Left lobe of liver (tissue), 2 donors: ENCODE measurements at regions not wholly inside any gene's neighbourhood (a gene's known extent, or its start where the extent isn't known, plus 50 kb on each side); places are given as distances from the start of the nearest gene placed in this dataset.

Source experiments
- ATAC-seq: fragments of 200-7000 bp; cut with Tn5 transposase; one replicate; pipeline ENCODE4 v1.9.1; 2020; ENCODE audit warnings: mild to moderate bottlenecking, moderate library complexity
- DNase-seq: peaks from one replicate; pipeline ENCODE4 v3.0.0-alpha.2; 2020; ENCODE audit warnings: low spot score
- donor health status: DM: no; HTN: no; CAD: no; lungs with moderate emphysema.
- donor health status: DM: no; HTN: yes; CAD: no.

DNA sequence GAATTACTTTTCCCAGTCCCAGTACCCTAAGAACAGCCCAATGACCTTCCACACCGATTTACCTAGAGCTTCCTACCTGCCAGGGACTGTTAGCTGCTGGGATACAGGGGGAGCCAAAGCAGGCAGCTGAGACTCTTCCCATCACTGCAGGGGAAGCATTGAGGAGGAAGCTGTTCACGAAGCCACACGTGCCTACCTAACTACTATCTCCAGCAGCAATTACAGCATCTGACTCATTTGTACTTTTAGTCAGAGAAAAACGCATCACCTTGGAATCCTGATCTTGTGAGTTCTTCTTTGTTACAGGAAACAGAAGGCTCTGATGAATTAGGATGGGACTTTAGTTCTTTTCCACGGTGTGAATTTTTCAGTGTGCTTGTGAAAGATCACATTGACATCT lies 113.7 kb upstream of the DHX40 start:
- ATAC-seq: no peak
- DNase-seq: no peak

- DNase-seq: no peak
- ATAC-seq: no peak
These were observed 110.7 kb upstream of the DHX40 start for GRCh38 chr17:59454633-59455105.

DNA sequence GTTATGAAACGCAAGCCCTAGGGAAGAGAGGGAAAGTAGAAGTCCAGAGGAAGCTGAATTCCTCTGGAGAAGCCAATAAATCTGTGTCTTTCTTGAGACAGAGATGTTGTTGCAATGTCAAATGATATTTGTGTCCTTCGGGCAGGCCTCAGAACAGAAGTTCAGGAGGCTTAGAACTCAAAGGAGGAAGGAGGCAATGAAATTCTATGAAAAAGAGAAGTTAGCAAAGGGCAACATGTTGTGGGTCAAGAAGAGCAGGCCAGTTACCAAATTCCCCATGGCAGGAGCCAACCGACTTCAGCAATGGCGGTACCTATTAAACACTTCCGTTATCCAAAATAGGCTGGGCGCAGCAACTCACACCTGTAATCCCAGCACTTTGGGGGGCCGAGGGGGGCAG lies 109.0 kb upstream of the DHX40 start:
- DNase-seq (peak; percentile 34), ATAC-seq (no peak)

DNA sequence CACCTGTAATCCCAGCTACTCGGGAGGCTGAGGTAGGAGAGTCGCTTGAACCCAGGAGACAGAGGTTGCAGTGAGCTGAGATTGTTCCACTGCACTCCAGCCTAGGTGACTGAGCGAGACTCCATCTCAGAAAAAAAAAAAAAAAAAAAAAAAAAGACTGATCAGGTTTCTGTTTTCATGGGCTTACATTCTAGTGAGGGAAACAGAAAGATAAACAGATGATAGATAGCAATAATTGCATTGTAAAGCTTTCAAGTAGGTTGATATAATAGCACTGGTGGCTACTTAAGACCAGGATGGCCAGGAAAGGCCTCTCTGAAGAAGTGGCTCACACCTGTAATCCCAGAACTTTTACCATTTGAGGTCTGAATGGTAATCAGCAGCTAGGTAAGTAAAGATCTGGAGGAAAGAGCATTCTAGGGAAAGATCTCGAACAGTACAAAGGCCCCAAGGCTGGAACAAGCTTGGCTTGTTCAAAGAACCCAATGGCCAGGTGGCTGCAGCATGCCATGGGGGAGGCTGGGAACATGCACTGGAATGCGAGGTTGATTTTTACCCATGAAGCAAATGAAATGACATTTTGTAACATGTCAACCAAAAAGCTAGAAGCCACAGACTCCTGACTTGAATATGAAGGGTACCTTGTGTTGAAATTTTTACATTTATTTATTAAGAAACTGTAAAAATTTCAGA lies 108.3 kb upstream of the DHX40 start:
- ATAC-seq: no peak
- DNase-seq: no peak

- no peak for ATAC-seq
- DNase-seq: no peak
These were observed 103.0 kb upstream of the DHX40 start for GRCh38 chr17:59462385-59462784.

DNA sequence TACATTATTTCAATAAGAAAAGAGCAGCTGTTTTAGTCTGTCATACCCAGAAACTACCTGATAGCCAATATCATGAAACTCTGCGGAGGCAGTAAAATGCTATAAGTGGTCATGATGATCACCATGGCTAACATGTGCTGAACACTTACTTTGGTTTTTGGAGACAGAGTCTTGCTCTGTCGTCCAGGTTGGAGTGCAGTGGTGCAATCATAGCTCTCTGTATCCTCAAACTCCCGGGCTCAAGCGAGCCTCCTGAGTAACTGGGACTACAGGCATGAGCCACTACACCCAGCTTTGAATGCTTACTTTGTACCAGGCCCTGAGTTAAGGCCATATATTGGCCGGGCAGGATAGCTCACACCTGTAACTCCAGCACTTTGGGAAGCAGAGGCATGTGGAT lies 101.2 kb upstream of the DHX40 start:
- ATAC-seq (peak; percentile 7), DNase-seq (peak; percentile 48)

GRCh38 chr17:59465949-59466307 lies 99.5 kb upstream of the DHX40 start:
- no peak for DNase-seq
- no peak for ATAC-seq

- DNase-seq: peak; percentile 41
- ATAC-seq: no peak
These were observed 98.2 kb upstream of the DHX40 start for GRCh38 chr17:59466946-59467801.

DNA sequence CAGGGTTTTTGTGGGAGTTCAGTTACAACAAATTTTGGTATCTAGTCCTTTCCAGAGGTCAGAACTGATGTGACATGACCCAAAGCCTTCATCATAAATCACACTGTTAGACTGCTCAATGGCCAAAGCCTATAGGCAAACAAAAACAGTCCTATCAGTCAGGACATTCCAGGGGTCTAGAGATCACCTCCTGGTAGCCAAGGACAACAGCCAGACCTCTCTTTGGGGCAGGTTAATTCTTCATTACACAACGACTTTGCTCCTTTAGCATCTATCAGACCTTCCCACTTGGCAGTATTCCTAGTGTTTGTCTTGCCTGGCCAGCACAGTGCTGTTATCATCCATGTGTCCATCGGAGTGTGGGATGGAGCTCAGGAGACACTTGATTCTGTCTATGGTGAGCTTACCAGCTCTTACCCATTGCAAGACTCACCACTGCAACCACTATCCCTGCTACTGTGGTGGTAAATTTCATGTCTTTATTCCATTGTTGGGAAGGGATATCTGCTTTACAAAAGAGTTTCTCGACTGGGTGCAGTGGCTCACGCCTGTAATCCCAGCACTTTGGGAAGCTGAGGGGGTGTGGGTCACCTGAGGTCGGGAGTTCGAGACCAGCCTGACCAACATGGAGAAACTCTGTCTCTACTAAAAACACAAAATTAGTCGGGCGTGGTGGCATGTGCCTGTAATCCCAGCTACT lies 95.5 kb upstream of the DHX40 start:
- peak; percentile 80 for DNase-seq
- peak; percentile 56 for ATAC-seq

DNA sequence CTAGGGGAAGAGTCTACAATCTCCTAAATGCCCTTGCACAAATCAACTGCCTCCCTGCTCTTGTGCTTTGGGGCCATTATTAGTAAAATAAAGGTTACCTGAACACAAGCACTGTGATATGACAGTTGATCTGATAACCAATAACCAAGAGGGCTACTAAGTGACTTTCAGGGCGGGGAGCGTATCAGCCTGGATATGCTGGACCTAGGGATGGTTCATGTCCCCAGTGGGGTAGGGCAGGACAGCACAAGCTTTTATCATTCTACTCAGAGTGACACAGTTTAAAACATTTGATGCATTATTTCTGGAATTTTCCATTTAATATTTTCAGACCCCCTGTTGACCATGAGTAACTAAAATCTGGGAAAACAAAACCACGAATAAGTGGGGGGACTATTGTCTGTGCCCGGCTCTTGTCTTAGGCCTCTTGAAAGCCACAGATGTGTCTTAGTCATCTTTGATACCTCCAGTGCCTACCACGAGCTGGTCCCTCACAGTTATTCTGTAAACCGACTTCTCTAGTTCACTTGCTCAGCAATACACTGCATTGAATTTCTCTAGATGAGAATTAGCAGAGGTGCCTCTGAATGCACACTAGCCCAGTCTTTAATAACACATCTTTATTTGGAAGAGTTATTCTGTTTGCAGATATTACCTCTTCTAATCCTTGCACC lies 94.6 kb upstream of the DHX40 start:
- DNase-seq: peak; percentile 15
- ATAC-seq: no peak

DNA sequence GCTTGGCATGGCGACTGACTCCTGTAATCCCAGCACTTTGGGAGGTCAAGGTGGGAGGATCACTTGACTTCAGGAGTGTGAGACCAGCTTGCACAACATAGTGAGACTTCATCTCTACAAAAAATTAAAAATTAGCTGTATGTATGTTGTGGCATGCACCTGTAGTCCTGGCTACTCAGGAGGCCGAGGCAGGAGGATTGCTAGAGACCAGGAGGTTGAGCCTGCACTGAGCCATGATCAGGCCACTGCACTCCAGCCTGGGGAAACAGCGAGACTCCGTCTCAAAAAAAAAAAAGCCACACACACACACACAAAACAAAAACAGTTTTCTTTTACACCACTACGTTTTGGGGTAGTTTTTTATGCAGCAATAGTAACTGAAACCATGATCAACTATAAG lies 89.0 kb upstream of the DHX40 start:
- ATAC-seq (no peak), DNase-seq (no peak)

- DNase-seq: peak; percentile 18
These were observed 86.3 kb upstream of the DHX40 start for GRCh38 chr17:59479141-59479540.

DNA sequence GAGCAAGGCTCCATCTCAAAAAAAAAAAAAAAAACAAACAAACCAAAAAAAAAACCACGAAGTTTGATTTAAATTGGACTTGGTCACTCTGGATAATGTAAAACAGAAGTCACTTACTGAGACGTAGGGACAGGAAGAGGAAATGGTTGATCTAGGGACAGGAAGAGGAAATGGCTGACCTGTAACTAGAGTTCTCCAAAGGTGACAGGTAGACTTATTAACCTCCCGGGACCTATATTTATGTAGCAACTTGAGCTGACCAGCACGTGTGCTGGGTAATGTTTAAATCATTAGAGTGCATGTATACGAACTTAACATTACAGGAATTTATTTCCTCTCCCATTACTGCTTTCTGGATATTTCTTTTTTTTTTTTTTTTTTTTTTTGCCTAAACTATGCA lies 81.5 kb upstream of the DHX40 start:
- DNase-seq: no peak

More at GRCh38 chr17:59479141-59479540, 86.3 kb upstream of the DHX40 start:
- ATAC-seq: peak; percentile 34

DNA sequence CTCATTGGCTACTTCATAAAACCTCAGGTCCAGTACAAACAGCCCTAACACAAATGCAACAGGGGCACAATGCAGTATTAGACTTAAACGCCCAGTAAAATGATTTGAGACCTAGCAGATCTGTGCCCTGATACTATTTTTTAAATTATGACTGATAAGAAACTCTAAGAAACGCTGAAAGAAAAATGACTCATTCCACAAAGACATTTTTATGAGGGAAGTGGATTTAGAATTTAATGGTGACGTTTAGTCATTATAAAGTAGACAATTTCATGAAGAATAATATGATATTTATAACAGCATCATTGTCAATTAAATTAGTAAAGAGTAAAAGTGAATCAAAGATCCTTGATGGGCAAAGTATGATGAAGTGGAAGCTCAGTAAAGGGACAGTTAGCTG lies 80.4 kb upstream of the DHX40 start:
- DNase-seq: no peak
- no peak for ATAC-seq

More for the DNA sequence above, 81.5 kb upstream of the DHX40 start:
- ATAC-seq: no peak

GRCh38 chr17:59485946-59486345 lies 79.5 kb upstream of the DHX40 start:
- no peak for ATAC-seq
- no peak for DNase-seq

DNA sequence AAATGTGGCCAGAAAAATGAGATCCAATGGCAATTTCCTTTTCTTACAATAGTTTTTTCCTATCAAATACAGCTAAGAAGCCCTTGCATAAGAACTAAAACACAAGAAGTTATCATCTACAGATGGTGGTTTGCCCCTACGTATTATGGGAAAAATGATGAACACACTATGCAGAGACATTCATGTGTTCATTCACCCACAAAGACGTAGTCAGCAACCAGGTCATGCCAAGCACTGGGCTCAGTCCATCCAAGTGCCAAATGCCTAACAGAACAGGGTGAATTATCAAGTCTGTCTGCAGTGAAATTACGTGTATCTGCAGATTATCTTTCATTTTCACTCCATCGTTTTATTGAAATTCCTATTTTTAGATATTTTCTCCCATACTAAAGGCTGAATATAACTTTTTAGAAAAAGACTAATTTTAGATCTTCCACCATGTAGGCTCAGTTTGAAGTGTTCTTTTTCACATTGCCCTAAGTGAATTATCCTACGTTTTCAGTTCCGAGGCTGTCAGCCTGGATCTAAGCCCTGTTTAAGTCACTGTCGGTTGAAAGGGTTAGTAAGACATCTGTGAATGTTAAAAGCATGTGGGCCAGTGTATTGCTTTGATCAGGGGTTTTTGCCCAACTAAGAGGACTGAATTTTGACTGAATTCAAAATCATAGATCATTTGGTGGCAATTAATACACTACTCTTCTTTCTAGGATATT lies 78.1 kb upstream of the DHX40 start:
- no peak for ATAC-seq
- no peak for DNase-seq

DNA sequence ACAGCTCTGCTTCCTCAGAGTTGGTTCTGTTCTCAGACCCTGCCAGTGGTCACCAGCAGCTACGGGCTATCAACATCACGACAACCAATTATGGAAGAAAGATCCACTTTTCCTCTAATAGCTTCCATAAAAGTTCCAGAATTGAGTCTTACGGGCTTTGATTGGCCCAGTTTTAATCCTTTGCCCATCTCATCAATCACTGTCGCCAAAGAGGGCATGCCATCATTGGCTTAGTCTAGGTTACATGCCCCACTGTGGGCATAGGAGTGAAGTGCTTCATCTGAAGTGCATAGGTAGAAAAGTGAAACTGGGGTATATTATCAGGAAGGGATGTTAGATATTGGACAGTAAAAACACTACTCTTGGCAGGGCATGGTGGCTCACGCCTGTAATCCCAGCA lies 76.6 kb upstream of the DHX40 start:
- ATAC-seq (no peak), DNase-seq (no peak)

DNA sequence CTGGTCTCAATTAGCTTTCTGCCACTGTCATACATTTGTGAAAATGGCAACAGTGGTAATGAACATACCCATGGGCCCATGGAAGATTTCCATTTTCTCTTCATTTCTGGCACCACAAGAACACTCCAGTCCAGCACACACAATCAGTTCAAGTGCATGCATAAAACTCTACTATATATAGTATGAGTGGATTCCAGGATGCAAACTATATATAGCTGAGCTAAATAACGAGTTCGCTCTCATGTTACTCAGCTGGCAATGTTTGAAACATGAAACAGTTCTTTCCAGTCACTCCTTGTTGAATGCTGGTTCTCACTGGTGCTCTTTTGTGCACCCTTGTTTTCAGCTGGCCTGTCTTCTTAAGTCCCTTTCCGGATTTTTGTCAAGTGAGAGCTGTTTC lies 75.2 kb upstream of the DHX40 start:
- no peak for DNase-seq
- no peak for ATAC-seq

GRCh38 chr17:59491353-59492090 lies 73.9 kb upstream of the DHX40 start:
- no peak for DNase-seq
- no peak for ATAC-seq

DNA sequence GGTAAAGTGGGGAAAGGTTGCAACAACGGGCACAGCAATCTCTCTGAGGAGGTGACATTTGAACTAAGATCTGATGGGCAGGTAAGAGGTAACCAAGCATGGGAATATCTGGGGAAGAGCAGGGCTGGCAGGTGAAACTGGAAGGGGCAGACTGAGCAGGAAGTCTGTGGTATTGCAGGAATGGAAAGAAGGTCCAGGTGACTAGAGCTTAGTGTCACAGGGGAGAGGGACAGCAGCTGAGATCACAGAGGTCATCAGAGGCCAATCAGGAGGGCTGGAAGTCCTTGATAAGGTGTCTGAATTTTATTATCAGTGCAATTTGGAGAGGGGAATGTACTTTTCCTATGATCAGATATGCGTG lies 73.3 kb upstream of the DHX40 start:
- ATAC-seq (no peak), DNase-seq (no peak)
